Stimulated activated CD4-positive, alpha-beta T cell treated with anti-CD3 and anti-CD28 coated beads, Interleukin-2, amount 100 ng/mL, for 48 hours (primary cell): ENCODE measurements at regions not wholly inside any gene's neighbourhood (a gene's known extent, or its start where the extent isn't known, plus 50 kb on each side); places are given as distances from the start of the nearest gene placed in this dataset.

Experiments
- DNase-seq, 2 donors: peaks; one replicate each; pipeline ENCODE4 v3.0.0-alpha.2; 2020

DNA sequence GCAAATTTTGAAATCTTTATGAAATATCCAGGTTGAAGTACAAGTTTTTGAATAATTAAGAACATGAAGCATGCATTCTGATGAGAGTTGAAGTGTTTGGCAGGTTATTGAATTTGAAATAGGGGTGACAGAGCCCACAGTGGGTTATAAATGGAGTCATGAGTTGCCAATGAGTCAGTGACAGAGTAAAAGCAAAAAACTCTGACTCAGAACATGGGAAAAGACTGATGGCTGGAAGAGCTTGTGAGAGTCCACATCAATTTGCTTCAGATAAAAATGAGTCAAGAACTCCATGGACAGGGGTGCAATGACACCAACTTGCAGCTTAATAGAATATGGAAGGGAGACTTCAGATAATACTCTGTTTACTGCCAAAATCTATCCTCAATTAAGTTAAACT, 105.3 kb downstream of the SLC6A15 start:
- no peak for DNase-seq

DNA sequence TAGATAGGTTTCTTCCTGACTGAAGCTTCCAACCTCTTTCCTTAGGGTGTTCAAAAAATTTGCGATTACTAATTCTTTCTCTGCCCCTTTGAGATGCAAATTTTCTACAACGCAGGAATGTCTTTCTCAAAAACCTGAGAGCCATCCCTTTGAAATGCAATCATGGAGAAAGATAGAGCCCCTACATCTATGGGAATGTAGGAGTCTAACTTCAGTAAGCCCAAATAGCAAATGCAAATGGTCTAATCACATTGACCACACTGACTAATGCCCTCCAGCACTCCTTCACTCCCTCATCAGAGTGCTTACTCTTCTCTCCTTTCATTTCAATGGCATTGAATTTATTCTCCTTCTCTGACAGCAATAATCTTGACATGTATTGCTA, 107.1 kb downstream of the SLC6A15 start:
- no peak for DNase-seq

DNA sequence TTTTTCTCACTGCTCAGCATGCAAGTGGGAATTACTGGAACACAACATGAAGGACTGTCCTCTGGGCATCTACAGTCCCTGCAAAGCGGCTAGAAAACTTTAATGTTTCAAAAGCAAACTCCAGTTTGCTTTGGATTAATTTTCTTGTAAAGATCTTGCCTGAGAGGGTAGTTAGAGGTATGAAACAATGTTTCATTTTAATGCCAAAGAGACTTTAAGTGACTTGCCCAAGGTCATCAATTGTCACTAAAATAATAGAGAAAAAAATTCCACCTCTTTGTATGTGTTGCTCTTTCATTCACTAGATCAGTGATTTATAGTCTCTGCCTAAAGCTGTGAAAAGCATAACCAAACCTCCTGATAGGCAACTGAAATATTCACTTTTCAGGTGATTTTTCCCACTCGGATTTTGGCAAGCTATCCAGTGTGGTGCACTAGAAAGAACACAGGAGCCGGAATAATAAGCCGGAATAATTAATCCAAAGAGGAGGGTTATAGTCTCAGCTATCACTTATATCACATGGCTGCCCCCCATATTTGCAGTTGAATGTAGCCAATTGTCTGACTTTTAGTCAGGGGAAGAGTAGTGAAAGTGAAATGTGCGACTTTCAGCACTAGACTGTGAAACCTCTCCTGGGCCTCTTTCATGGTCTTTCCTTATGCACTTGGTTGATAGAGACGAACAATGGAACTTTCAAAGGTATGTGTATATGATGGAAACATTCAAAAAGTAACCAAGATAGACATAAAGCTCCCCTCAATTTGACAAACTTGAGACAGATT, 107.7 kb downstream of the SLC6A15 start:
- no peak for DNase-seq

DNA sequence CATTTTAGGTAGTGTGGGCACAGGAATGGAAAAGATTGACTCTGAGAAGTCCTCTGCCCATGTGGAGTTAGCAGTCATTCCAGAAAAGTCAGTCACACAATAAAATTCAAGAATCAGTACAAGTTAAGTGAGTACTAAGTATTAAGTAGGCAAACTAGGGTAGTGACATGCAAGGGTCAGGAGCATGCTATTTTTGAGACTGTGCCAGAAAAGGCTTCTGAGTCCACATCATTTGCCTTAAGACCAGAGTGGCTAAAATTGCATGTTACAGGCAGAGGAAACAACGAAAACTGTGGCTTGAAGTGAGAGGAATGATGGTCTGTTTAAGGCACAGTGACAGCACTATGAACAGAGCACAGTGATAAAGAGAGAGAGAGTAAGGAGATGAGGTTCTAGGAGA, 108.9 kb downstream of the SLC6A15 start:
- no peak for DNase-seq

DNA sequence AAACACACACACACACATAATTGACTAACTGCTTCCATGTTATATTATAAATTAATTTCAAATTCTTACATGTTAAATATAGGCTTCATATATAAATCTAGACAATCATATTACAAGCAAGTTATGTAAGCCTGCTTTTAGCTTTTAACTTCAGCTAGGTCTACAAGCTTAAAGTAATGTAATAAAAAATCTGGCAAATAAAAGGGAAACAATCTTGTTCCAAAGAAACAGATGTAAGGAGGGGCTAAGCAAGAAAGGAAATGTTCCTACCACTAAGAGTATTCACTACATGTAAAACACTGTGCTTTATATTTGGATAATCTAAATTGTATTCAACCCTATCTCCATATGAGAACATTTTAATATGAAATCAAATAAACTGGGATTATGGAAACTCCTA, 110.4 kb downstream of the SLC6A15 start:
- DNase-seq, result no peak

DNA sequence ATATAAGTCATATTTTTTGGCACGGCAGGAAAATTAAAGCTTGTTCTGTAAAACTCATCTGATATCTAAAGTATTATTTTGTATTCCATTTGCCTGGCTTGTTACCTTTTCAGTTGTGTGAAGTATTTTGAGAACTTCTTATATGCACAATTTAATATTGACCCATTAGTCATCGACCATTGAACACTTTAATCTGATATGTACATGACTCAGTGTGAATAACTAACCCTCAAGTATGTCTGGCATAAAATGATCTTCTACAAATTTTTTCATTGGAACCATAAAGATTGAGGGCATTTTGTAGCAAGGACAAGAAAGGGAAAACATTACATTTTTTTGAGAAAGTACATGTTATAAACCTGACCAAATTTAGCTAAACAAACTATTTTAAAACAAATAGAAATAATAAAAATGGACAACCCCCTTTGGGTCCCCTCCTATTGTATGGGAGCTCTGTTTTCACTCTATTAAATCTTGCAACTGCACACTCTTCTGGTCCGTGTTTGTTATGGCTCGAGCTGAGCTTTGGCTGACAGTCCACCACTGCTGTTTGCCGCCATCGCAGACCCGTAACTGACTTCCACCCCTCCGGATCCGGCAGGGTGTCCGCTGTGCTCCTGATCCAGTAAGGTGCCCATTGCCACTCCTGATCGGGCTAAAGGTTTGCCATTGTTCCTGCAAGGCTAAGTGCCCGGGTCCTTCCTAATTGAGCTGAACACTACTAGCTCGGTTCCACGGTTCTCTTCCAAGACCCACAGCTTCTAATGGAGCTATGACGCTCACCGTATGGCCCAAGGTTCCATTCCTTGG, 118.8 kb downstream of the SLC6A15 start:
- DNase-seq, result no peak

DNA sequence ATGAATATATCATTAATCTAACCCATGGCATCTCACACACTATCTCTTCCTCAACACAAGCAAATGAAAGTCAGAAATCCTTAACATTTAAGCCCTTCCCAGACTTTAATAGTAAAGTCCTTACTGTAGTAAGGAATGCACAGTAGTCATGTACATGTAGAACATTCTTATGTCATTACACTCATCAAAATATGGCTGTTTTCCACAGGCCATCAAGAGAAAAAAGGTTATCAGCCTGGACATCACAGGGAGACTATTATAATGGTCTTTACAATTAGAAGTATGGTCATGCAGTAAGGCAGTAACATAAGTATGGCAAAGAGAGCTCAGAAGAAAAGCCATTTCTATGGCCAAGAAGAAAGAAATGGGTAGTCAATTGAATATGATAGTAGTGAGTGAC, 121.2 kb downstream of the SLC6A15 start:
- DNase-seq, result no peak

DNA sequence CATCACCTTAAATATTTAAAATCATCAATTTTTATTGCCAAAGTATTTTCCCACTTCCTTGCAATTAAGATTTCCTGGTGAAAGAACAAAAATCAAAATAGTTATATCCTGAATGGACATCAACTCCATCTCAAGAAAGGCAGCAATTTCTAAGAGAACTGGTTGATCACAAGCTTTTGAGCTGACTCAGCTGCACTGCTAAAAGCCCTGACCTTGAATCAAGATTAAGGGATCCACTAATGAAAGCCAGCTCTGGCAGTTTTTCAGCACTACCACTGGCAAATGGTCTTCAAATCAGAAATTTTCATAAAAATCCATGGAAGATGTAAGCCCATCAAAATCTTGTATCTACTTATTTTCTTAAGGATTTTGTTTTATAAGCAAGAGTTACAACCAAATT, 123.4 kb downstream of the SLC6A15 start:
- DNase-seq, result no peak

DNA sequence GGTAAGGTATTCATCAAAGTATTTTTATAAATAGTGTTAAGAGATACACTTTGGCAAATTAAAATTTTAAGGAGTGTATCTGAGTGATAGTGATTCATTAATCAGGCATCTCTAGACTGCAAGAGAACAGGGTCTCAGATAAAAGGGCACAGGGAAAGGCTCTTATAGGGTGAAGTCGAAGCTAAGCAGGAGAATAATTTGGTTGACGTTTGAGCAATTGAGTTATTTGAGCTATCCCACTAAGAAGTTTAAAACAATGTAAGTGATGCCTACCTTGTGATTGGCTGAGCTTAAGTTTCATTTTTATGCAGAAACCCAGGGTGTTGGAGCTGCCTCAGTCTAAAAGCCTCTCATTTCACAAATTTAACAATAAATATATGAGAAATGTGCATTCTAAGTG, 125.3 kb downstream of the SLC6A15 start:
- no peak for DNase-seq

DNA sequence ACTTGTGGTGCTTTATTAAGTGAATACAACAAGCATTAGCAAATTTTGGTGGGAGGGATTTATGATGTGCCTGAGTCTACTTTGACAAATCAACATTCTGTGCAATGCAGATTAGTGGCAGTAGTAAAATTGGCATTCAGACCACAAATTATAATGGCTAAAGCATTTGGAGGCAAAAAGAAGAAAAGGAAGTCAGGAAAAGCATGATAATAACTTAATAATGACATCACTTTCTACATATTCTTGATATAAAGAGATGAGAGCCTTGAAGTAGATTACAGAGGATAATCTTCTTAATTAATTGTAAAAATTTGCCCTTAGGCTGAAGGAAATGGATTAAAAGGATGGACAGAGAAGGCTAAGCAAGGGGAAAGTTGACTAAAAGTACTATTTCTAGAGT, 126.0 kb downstream of the SLC6A15 start:
- no peak for DNase-seq

DNA sequence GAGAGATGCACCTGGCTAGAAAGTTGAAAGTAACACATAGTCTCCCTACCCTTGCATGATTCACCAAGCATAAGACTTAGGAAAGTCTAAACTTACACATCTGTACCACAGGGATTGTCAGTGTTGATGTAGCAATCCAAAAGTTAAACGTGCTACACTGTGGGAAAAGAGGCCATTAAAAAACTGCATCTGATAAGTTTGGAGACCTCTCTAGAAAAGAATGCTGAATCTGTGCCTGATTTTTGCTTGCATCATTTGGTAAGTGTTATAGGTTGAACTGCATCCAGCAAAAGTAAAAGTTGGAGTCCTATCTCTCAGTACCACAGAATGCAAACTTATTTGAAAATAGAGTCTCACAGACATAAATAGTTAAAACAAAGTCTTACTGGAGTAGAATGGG, 126.6 kb downstream of the SLC6A15 start:
- DNase-seq, result no peak

DNA sequence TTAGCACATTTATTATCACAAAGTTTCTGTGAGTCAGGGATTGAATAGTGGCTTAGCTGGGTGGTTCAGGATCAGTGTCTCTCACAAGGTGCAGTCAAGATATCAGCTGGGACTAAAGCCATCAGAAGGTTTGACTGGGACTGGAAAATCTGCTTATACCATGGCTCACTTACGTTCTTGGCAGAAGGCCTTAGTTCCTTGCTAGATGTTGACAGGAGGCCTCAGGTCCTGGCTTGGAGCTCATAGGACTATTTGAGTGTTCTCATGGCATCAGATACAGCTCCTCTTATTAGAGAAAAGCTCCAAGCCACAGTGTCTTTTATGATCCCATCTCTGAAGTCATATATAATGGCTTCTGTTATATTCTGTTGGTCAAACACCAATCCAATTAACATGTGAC, 127.3 kb downstream of the SLC6A15 start:
- no peak for DNase-seq

DNA sequence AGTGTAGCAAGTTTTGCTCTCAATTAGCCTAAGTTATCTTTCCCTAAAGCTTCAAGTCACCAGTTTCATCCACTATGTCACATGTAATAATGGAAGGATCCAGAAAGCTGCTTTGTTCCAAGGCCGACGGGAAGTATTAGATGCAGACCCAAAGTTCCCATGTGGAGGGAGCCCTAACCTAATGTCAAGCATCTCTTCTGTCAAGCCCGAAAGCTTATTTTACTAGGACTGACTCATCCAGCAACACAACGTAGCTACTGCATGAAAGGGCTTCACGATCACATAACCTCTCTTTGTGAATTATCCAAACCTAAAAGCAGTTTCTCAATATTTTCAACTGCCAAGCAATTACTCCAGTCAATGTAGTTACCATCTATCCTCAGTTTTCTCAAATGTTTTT, 133.4 kb downstream of the SLC6A15 start:
- DNase-seq, result no peak

DNA sequence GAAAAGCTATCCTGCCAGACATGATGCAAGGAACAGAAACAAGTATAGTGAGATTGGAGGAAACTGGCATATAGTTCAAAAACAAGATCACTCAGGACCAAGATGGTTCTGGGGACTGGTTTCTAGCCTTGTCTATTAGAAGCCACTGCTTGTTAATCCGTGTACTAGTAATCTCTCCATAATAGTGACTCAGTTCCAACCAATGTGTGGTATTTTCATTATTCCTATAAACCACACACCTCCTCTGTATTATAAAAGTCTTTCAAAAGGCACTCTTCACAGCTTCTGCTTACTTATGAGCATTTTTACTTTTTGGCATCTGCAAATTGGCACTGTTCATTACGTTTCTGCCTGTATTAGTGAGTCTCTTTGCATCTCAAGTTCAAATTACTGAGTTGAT, 140.3 kb downstream of the SLC6A15 start:
- DNase-seq, result no peak

DNA sequence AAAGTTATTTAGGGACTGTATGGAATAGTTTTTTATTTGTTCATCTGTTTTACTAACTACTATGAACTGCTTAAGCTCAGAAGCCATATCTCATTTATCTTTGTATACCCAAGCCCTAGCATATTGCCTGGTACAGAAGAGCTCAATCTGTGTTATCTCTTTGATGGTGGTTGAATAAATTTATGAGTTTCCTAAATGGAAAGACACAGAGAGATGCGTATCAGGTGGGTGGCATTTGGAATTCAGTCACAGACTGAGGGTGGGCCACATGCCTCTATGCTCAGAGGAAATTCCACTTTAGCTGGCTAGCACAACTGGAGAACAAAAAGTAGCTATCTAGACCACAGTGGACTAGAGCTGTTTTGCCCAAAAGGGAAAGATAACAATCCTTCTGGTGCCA, 145.5 kb downstream of the SLC6A15 start:
- DNase-seq, result no peak

DNA sequence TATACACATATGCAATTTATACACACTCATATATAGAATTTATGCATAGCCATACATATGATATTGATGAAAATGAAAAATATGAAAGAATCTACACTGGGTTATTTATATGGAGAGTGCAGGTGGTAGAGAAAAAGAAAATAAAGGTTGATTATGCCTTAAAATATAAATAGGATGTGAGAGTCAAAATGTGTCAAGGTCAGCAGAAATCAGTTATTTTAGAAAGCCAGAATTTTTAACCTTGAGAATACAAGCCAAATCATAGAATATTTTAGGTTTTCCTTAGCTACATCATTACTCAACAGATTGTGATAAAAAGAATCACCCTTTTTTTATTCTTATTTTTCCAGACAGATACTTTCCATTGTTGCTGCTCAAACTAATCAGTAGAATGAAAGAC, 146.2 kb downstream of the SLC6A15 start:
- no peak for DNase-seq

DNA sequence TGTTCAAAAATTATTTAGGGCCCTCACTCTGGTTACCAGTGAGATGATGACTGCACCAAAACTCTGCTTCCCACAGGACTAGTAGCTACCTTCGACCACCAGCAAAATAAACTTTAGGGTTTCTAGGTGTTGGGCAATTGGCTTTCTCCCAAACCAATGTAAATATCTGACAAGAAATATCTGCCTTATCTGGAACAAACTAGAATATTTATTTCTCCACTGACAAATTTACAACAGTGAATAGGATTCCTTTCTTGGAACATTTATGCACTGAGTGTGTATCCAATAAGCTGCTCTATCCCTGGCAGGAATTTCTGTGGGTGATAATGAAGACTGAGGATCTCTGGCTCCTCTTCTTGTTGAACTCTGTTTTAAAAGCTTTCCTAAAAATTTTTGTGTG, 148.6 kb downstream of the SLC6A15 start:
- DNase-seq, result no peak

DNA sequence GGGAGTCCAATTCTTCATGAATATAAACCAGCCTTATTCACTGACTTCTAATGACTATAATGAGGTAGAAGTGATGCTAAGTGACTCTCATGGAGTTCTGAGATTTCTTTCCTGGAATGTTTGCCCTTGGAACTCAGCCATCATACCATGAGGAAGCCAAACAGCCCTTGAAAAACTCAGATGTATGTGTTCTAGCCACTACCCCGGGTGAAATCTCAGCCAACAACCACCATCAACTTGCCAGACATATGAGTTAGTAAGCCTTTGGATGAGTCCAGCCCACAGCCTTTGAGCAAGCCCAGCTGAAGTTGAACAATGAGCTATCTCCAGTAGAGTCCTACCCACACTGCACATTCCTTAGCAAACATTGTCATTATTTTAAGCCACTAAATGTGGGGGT, 149.5 kb downstream of the SLC6A15 start:
- no peak for DNase-seq

DNA sequence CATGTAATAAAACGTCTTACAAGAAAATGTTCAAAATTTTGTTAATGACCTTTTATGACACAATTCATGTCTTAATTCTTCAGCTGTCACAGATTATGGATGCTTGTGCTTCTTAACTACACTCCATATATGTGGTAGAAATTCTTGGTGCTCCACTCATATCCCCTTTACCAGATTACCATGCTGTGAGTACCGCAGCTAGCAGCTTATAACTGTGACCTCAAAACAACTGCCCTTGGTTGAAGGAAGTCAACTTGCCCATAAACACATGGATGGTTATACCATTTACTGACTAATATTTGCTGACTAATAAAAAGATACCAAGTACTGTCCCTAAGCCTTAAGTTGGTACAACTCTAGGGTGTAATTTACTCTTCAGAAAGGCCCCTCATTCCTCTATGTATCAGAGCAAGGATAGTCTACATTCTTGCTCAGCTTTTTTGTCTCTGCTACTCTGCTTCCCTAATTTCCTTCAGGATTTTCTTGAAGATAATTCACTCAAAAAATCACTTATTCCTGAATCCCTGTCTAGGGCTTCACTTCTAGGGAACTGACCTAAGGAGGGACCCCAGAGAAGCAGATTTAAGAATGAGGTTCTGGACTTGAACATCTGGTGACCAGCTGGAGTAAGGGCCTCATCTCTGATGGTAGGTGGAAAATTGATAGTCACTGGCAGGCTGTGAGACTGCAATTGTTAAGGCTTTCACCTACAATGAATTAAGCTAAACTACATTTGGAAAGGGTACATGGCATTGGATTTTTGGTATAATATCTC, 152.3 kb downstream of the SLC6A15 start:
- DNase-seq, result no peak

DNA sequence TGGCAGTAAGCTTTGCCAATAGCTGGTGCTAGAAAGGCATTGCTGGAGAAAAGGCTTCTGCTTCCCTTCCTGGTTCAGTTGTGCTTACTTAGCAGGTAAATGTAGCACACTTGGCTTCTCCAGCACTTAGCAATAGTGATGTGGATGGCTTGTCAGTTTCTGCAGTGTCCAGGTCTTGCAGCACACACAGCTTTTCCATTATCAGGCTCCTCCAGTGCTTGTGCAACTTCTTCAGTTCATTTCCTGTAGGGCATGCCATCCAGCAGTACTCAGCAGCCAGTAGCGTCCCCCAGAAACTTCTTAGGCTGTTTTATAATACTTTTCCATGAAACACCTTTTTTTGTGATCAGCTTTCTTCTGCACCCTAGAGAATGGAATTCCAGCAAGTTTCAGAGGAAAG, 154.6 kb downstream of the SLC6A15 start:
- no peak for DNase-seq

DNA sequence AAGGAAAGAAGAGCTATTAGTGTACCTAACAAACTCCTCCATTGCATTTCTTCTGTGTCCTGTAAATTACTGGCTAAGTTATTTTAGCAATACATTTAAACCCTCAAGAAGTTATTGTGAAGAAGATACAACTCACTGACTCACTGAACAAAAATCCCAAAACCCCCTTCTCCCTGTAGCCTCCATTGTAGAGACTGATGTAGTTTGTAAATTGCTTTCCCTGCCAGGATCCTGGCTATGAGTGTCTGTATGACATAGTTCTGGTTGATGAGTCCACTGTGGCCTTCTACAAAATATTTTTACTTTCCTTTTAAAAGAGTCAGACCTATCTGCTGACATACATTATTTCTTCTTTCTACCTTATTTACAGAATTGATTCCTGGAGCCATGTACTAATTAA, 155.6 kb downstream of the SLC6A15 start:
- DNase-seq, result no peak

DNA sequence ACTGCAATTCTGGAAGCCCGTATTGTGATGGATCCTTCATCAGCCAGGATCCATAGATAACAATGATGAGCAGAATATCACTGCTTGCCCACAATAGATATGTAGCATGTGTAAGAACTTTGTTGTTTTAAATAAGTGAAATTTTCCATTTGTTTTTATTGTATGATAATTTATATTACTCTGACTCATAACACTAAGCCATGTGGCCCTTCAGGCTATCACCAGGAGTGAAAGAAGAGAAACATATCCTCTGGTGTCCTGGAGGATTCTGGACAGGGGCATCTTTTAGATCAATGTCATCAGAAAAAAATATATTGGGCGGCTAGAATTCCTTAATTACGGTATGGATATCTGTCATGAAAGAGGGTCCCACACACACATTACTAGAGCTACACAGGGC, 167.5 kb downstream of the SLC6A15 start:
- DNase-seq, result no peak

DNA sequence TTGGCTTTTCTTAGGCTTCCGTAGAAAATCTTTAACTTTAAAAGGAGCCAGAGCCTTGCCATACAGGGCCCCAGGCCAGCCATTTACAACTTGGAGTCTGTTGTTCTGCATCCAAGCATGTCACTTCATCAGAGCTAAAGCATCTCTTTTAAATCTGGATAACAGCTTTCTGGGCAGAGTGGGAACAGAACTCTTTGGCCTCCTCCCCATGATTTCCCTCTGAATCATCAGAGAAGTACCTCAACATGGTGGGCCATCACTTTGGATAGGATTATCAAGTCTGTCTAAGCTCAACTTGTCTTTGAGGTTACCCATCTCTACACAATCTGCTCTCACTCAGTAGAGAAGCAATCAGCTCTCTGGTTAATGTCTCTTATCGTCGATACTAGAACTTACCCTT, 170.9 kb downstream of the SLC6A15 start:
- no peak for DNase-seq

DNA sequence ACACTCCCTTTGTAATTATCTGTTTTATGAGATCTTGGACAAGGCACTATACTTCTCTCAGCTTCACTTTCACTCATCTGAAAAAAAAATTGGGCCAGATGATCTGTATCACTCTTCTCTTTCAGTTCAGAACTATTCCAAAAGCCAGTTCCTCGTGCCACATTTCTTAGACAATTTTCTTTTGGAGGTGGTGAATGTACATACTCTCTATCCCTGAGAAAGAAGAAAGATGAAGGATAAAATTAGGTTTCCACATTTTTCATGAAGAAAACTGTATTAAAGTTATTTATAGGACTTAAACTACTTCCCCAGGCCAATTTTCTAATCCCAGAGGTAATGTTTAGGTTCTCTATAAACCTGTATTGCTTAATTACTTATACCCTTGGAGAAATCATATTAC, 171.6 kb downstream of the SLC6A15 start:
- no peak for DNase-seq
